ENCODE measurements at regions not wholly inside any gene's neighbourhood (a gene's known extent, or its start where the extent isn't known, plus 50 kb on each side); places are given as distances from the start of the nearest gene placed in this dataset.
A peak's percentile ranks its signal among the peaks of the same experiment; 100 is the strongest.

DNA sequence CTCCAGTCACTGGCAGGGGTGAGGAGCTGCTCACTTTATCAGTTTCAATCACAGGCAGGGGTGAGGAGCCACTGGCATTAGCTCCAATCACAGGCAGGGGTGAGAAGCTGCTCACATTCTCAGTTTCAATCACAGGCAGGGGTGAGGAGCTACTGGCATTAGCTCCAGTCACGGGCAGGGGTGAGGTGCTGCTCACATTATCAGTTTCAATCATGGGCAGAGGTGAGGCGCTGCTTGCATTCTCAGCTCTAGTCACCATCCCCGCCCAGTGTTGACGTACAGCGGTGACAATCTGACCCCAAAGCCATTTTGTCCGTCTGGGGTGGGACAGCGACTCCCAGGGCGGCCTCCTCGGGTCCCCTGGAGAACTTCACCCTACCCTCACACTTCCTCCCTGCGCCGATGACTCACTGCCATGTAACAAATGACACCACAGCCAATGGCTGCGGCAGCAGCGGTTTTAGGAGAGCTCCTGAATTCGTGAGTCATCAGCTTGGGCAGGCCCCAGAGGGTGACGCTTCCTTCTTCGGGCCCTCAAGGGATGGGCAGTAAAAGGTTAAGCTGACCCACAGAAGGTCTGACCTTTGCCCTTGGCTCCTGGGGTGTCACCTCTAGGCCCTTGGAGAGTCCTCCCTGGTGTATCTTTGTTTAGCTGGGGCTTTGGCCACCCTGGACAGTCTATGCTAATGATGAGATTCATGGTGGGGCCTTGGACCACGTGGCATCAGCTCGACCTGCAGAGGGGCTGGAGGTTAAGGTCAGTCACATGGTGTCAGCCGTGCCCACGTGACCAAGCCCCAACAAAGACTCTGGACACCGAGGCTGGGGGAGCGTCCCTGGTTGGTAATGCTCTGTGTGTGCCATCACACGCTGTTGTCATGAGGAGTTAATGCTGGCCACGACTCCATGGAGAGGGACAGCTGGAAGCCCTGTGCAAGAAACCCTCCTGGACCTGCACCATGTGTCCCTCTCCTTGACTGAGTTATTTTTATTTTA, 171.7 kb downstream of the C16orf95 start:
- H3K4me3 ChIP-seq (ENCODE audit: control insufficient read depth, low read depth, low read length) = no peak overlapping the region
- DNase-seq (ENCODE audit: low read depth) = peak; percentile 83

GRCh38 chr16:87146676-87147075, 170.5 kb downstream of the C16orf95 start:
- TF ChIP-seq, protein P1, sequence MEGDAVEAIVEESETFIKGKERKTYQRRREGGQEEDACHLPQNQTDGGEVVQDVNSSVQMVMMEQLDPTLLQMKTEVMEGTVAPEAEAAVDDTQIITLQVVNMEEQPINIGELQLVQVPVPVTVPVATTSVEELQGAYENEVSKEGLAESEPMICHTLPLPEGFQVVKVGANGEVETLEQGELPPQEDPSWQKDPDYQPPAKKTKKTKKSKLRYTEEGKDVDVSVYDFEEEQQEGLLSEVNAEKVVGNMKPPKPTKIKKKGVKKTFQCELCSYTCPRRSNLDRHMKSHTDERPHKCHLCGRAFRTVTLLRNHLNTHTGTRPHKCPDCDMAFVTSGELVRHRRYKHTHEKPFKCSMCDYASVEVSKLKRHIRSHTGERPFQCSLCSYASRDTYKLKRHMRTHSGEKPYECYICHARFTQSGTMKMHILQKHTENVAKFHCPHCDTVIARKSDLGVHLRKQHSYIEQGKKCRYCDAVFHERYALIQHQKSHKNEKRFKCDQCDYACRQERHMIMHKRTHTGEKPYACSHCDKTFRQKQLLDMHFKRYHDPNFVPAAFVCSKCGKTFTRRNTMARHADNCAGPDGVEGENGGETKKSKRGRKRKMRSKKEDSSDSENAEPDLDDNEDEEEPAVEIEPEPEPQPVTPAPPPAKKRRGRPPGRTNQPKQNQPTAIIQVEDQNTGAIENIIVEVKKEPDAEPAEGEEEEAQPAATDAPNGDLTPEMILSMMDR (conservative IDR thresholded peaks at IDR 0.05; ENCODE audit: control insufficient read depth, insufficient read depth, low read depth, low read length) = no peak
- H3K4me3 ChIP-seq (ENCODE audit: control insufficient read depth, low read depth, low read length) = no peak overlapping the region
- DNase-seq (ENCODE audit: low read depth) = no peak

More for the DNA sequence above, 171.7 kb downstream of the C16orf95 start:
- TF ChIP-seq, protein P1 (conservative IDR thresholded peaks at IDR 0.05; ENCODE audit: control insufficient read depth, insufficient read depth, low read depth, low read length) = no peak

- TF ChIP-seq, protein P1 (conservative IDR thresholded peaks at IDR 0.05; ENCODE audit: control insufficient read depth, insufficient read depth, low read depth, low read length) = no peak
- peak; percentile 68 for DNase-seq (ENCODE audit: low read depth)
Measured at GRCh38 chr16:87149051-87149450, 168.1 kb downstream of the C16orf95 start.

GRCh38 chr16:87150262-87150661, 166.9 kb downstream of the C16orf95 start:
- no peak overlapping the region for H3K4me3 ChIP-seq (ENCODE audit: control insufficient read depth, low read depth, low read length)
- DNase-seq (ENCODE audit: low read depth) = no peak
- TF ChIP-seq, protein P1 (conservative IDR thresholded peaks at IDR 0.05; ENCODE audit: control insufficient read depth, insufficient read depth, low read depth, low read length) = no peak

More at GRCh38 chr16:87149051-87149450, 168.1 kb downstream of the C16orf95 start:
- no peak overlapping the region for H3K4me3 ChIP-seq (ENCODE audit: control insufficient read depth, low read depth, low read length)

GRCh38 chr16:87150681-87151280, 166.4 kb downstream of the C16orf95 start:
- no peak for DNase-seq (ENCODE audit: low read depth)
- H3K4me3 ChIP-seq (ENCODE audit: control insufficient read depth, low read depth, low read length) = no peak overlapping the region
- TF ChIP-seq, protein P1 (conservative IDR thresholded peaks at IDR 0.05; ENCODE audit: control insufficient read depth, insufficient read depth, low read depth, low read length) = no peak

DNA sequence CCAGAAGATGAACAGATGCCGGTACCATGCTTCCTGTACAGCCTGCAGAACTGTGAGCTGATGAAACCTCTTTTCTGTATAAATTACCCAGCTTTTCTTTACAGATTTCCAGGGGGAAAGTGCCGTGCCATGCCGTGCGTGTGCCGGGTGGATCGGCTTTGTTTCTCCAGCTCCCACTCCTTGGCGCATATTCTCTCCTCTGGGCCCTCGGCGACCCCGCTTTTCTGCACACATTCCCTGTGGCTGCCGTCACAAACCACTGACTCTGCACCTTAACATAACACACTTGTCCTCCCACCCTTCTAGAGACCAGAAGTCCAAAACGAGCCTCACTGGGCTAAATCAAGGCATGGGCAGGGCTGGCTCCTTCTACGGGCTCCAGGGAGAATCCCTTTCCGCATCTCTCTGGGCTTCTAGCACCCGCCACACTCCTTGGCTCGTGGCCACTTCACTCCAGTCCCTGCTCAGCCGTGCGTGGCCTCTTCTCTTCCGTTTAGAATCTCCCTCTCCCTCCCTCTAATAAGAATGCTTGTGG, 164.9 kb downstream of the C16orf95 start:
- no peak for DNase-seq (ENCODE audit: low read depth)
- TF ChIP-seq, protein P1 (conservative IDR thresholded peaks at IDR 0.05; ENCODE audit: control insufficient read depth, insufficient read depth, low read depth, low read length) = no peak
- H3K4me3 ChIP-seq (ENCODE audit: control insufficient read depth, low read depth, low read length) = no peak overlapping the region

Data from fibroblast of mammary gland (primary cell).